ENCODE measurements at regions not wholly inside any gene's neighbourhood (a gene's known extent, or its start where the extent isn't known, plus 50 kb on each side); places are given as distances from the start of the nearest gene placed in this dataset.

- Histone ChIP-seq H2AK5ac (ENCODE audit: low read depth, low read length) (no peak overlapping the region), H3K27me3 (ENCODE audit: control insufficient read depth in 3 of 3, insufficient read depth in 3 of 3, low read depth in 1 of 3, low read length in 3 of 3) (no peaks in the 10 kb centered on the region), H3K36me3 (replicated peaks in 1 of 2; ENCODE audit: control insufficient read depth in 2 of 2, insufficient read depth in 2 of 2, low read length in 2 of 2) (no peaks in the 10 kb centered on the region), H3K18ac (ENCODE audit: low read length) (peak overlapping the region; percentile 1), H2BK12ac (ENCODE audit: low read length) (no peak overlapping the region), H3K4me3 (ENCODE audit: low read length in 2 of 2) (no peak overlapping the region), H3K9me3 (replicated peaks in 1 of 2; ENCODE audit: control insufficient read depth in 2 of 2, insufficient read depth in 1 of 2, low read depth in 1 of 2, low read length in 2 of 2) (no peaks in the 10 kb centered on the region), H3K4me1 (ENCODE audit: control insufficient read depth in 2 of 2, insufficient read depth in 1 of 2, low read depth in 1 of 2, low read length in 2 of 2) (peaks cover 0 to 7% of the 10 kb centered on the region in 2 donors), H4K8ac (ENCODE audit: low read depth, low read length) (no peak overlapping the region), H2AFZ (ENCODE audit: low read length) (no peak overlapping the region), H2BK5ac (ENCODE audit: low read length) (no peak overlapping the region), H3K9ac (ENCODE audit: low read depth, low read length, poor library complexity) (no peak overlapping the region), H3K23ac (ENCODE audit: low read depth, low read length, poor library complexity) (no peak overlapping the region), H4K91ac (ENCODE audit: low read depth, low read length, poor library complexity) (no peak overlapping the region), H2BK120ac (ENCODE audit: low read depth, low read length) (no peak overlapping the region), H3K79me1 (ENCODE audit: low read depth, low read length) (no peaks in the 10 kb centered on the region), H3K27ac (replicated peaks; ENCODE audit: low read length) (no peak overlapping the region), H3K14ac (ENCODE audit: low read length) (no peak overlapping the region), H3K4me2 (ENCODE audit: insufficient read depth, low read length, poor library complexity, severe bottlenecking) (no peak overlapping the region), H2BK15ac (ENCODE audit: low read length) (no peak overlapping the region), H3K4ac (ENCODE audit: low read length) (no peak overlapping the region)
- WGBS, 2 donors (ENCODE audit: extremely low coverage in 2 of 2, insufficient read length in 2 of 2, insufficient replicate concordance in 1 of 2): no CpG with 5 or more reads among the region's 8 CpGs
- no peak for DNase-seq (ENCODE audit: low spot score)
Measured at GRCh38 chr4:189049682-189050081, 891.0 kb upstream of the FRG1 start.

- no peak overlapping the region for H3K14ac ChIP-seq (ENCODE audit: low read length)
- H2BK15ac ChIP-seq (ENCODE audit: low read length): no peak overlapping the region
- H2BK5ac ChIP-seq (ENCODE audit: low read length): no peak overlapping the region
- H3K9me3 ChIP-seq (replicated peaks in 1 of 2; ENCODE audit: control insufficient read depth in 2 of 2, insufficient read depth in 1 of 2, low read depth in 1 of 2, low read length in 2 of 2): no peaks in the 10 kb centered on the region
- H2AK5ac ChIP-seq (ENCODE audit: low read depth, low read length): no peak overlapping the region
- H4K91ac ChIP-seq (ENCODE audit: low read depth, low read length, poor library complexity): no peak overlapping the region
- H3K27ac ChIP-seq (replicated peaks; ENCODE audit: low read length): no peak overlapping the region
- H3K23ac ChIP-seq (ENCODE audit: low read depth, low read length, poor library complexity): no peak overlapping the region
- H3K36me3 ChIP-seq (replicated peaks in 1 of 2; ENCODE audit: control insufficient read depth in 2 of 2, insufficient read depth in 2 of 2, low read length in 2 of 2): no peaks in the 10 kb centered on the region
- no peak overlapping the region for H3K9ac ChIP-seq (ENCODE audit: low read depth, low read length, poor library complexity)
- no peaks in the 10 kb centered on the region for H3K79me1 ChIP-seq (ENCODE audit: low read depth, low read length)
- peaks cover 0 to 8% of the 10 kb centered on the region in 2 donors for H3K4me1 ChIP-seq (ENCODE audit: control insufficient read depth in 2 of 2, insufficient read depth in 1 of 2, low read depth in 1 of 2, low read length in 2 of 2)
- H3K27me3 ChIP-seq (ENCODE audit: control insufficient read depth in 3 of 3, insufficient read depth in 3 of 3, low read depth in 1 of 3, low read length in 3 of 3): no peaks in the 10 kb centered on the region
- no peak overlapping the region for H3K4me2 ChIP-seq (ENCODE audit: insufficient read depth, low read length, poor library complexity, severe bottlenecking)
- no peak overlapping the region for H2BK12ac ChIP-seq (ENCODE audit: low read length)
- no CpG with 5 or more reads among the region's 8 CpGs for WGBS, 2 donors (ENCODE audit: extremely low coverage in 2 of 2, insufficient read length in 2 of 2, insufficient replicate concordance in 1 of 2)
- no peak overlapping the region for H2BK120ac ChIP-seq (ENCODE audit: low read depth, low read length)
- no peak overlapping the region for H2AFZ ChIP-seq (ENCODE audit: low read length)
- no peak overlapping the region for H4K8ac ChIP-seq (ENCODE audit: low read depth, low read length)
- no peak for DNase-seq (ENCODE audit: low spot score)
- H3K18ac ChIP-seq (ENCODE audit: low read length): no peak overlapping the region
- H3K4me3 ChIP-seq (ENCODE audit: low read length in 2 of 2): no peak overlapping the region
- no peak overlapping the region for H3K4ac ChIP-seq (ENCODE audit: low read length)
Measured at GRCh38 chr4:189050643-189051042, 890.0 kb upstream of the FRG1 start.

- no peak overlapping the region for H2BK15ac ChIP-seq (ENCODE audit: low read length)
- DNase-seq (ENCODE audit: low spot score): peak; percentile 20
- H2BK5ac ChIP-seq (ENCODE audit: low read length): no peak overlapping the region
- H3K9ac ChIP-seq (ENCODE audit: low read depth, low read length, poor library complexity): no peak overlapping the region
- H3K4me2 ChIP-seq (ENCODE audit: insufficient read depth, low read length, poor library complexity, severe bottlenecking): no peak overlapping the region
- H3K18ac ChIP-seq (ENCODE audit: low read length): no peak overlapping the region
- H3K79me1 ChIP-seq (ENCODE audit: low read depth, low read length): no peaks in the 10 kb centered on the region
- no peaks in the 10 kb centered on the region for H3K27me3 ChIP-seq (ENCODE audit: control insufficient read depth in 3 of 3, insufficient read depth in 3 of 3, low read depth in 1 of 3, low read length in 3 of 3)
- peaks cover 0 to 7% of the 10 kb centered on the region in 2 donors for H3K4me1 ChIP-seq (ENCODE audit: control insufficient read depth in 2 of 2, insufficient read depth in 1 of 2, low read depth in 1 of 2, low read length in 2 of 2)
- no peak overlapping the region for H4K91ac ChIP-seq (ENCODE audit: low read depth, low read length, poor library complexity)
- H3K14ac ChIP-seq (ENCODE audit: low read length): no peak overlapping the region
- no peak overlapping the region for H4K8ac ChIP-seq (ENCODE audit: low read depth, low read length)
- H3K4me3 ChIP-seq (ENCODE audit: low read length in 2 of 2): no peak overlapping the region
- no peak overlapping the region for H2BK12ac ChIP-seq (ENCODE audit: low read length)
- H2BK120ac ChIP-seq (ENCODE audit: low read depth, low read length): no peak overlapping the region
- no peak overlapping the region for H3K4ac ChIP-seq (ENCODE audit: low read length)
- no peak overlapping the region for H3K27ac ChIP-seq (replicated peaks; ENCODE audit: low read length)
- no CpG with 5 or more reads among the region's 7 CpGs for WGBS, 2 donors (ENCODE audit: extremely low coverage in 2 of 2, insufficient read length in 2 of 2, insufficient replicate concordance in 1 of 2)
- H3K9me3 ChIP-seq (replicated peaks in 1 of 2; ENCODE audit: control insufficient read depth in 2 of 2, insufficient read depth in 1 of 2, low read depth in 1 of 2, low read length in 2 of 2): no peaks in the 10 kb centered on the region
- H3K23ac ChIP-seq (ENCODE audit: low read depth, low read length, poor library complexity): no peak overlapping the region
- H2AK5ac ChIP-seq (ENCODE audit: low read depth, low read length): no peak overlapping the region
- no peak overlapping the region for H2AFZ ChIP-seq (ENCODE audit: low read length)
- no peaks in the 10 kb centered on the region for H3K36me3 ChIP-seq (replicated peaks in 1 of 2; ENCODE audit: control insufficient read depth in 2 of 2, insufficient read depth in 2 of 2, low read length in 2 of 2)
Measured at GRCh38 chr4:189053621-189054020, 887.1 kb upstream of the FRG1 start.

GRCh38 chr4:189060104-189060503 lies 880.6 kb upstream of the FRG1 start:
- Histone ChIP-seq H3K4ac (ENCODE audit: low read length) (no peak overlapping the region), H2AFZ (ENCODE audit: low read length) (no peak overlapping the region), H4K91ac (ENCODE audit: low read depth, low read length, poor library complexity) (no peak overlapping the region), H3K4me1 (ENCODE audit: control insufficient read depth in 2 of 2, insufficient read depth in 1 of 2, low read depth in 1 of 2, low read length in 2 of 2) (peaks cover 0 to 3% of the 10 kb centered on the region in 2 donors), H2BK120ac (ENCODE audit: low read depth, low read length) (no peak overlapping the region), H3K27me3 (ENCODE audit: control insufficient read depth in 3 of 3, insufficient read depth in 3 of 3, low read depth in 1 of 3, low read length in 3 of 3) (no peaks in the 10 kb centered on the region), H3K14ac (ENCODE audit: low read length) (no peak overlapping the region), H3K18ac (ENCODE audit: low read length) (no peak overlapping the region), H3K23ac (ENCODE audit: low read depth, low read length, poor library complexity) (no peak overlapping the region), H3K9ac (ENCODE audit: low read depth, low read length, poor library complexity) (no peak overlapping the region), H4K8ac (ENCODE audit: low read depth, low read length) (no peak overlapping the region), H3K4me2 (ENCODE audit: insufficient read depth, low read length, poor library complexity, severe bottlenecking) (no peak overlapping the region), H3K27ac (replicated peaks; ENCODE audit: low read length) (no peak overlapping the region), H2BK12ac (ENCODE audit: low read length) (no peak overlapping the region), H3K9me3 (replicated peaks in 1 of 2; ENCODE audit: control insufficient read depth in 2 of 2, insufficient read depth in 1 of 2, low read depth in 1 of 2, low read length in 2 of 2) (peaks cover 0 to 2% of the 10 kb centered on the region in 2 donors), H3K79me1 (ENCODE audit: low read depth, low read length) (no peaks in the 10 kb centered on the region), H3K36me3 (replicated peaks in 1 of 2; ENCODE audit: control insufficient read depth in 2 of 2, insufficient read depth in 2 of 2, low read length in 2 of 2) (no peaks in the 10 kb centered on the region), H2BK5ac (ENCODE audit: low read length) (no peak overlapping the region), H2AK5ac (ENCODE audit: low read depth, low read length) (no peak overlapping the region), H2BK15ac (ENCODE audit: low read length) (no peak overlapping the region), H3K4me3 (ENCODE audit: low read length in 2 of 2) (no peak overlapping the region)
- WGBS, 2 donors (ENCODE audit: extremely low coverage in 2 of 2, insufficient read length in 2 of 2, insufficient replicate concordance in 1 of 2): no CpG with 5 or more reads among the region's 1 CpG
- no peak for DNase-seq (ENCODE audit: low spot score)

All from neuronal stem cell (in vitro differentiated cells).